ENCODE measurements at regions not wholly inside any gene's neighbourhood (a gene's known extent, or its start where the extent isn't known, plus 50 kb on each side); places are given as distances from the start of the nearest gene placed in this dataset.

DNA sequence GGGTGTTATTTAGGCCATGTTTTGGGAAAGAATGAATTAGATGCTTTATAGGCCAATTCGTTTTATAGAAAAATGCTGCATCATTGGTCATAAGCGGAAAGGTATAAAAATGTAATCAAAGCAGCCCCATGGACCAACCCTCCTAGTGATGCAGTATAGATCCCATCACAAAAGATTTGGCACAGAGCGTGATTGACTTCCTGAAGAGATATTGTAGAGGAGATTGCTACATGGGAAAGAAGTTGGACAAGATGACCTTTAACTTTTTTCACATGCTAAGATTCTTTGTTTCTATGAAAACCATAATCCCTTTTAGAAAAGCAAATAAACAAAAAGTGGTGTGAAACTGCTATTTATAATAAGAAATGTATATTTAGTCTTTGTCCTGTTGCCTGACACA lies 136.5 kb upstream of the FNDC3A start:
- TF ChIP-seq, protein P1, sequence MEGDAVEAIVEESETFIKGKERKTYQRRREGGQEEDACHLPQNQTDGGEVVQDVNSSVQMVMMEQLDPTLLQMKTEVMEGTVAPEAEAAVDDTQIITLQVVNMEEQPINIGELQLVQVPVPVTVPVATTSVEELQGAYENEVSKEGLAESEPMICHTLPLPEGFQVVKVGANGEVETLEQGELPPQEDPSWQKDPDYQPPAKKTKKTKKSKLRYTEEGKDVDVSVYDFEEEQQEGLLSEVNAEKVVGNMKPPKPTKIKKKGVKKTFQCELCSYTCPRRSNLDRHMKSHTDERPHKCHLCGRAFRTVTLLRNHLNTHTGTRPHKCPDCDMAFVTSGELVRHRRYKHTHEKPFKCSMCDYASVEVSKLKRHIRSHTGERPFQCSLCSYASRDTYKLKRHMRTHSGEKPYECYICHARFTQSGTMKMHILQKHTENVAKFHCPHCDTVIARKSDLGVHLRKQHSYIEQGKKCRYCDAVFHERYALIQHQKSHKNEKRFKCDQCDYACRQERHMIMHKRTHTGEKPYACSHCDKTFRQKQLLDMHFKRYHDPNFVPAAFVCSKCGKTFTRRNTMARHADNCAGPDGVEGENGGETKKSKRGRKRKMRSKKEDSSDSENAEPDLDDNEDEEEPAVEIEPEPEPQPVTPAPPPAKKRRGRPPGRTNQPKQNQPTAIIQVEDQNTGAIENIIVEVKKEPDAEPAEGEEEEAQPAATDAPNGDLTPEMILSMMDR (IDR thresholded peaks at IDR 0.05; ENCODE audit: borderline replicate concordance, extremely low read depth, low read length, poor library complexity, severe bottlenecking) = no peak
- no peak for TF ChIP-seq EZH2 (IDR thresholded peaks at IDR 0.05; ENCODE audit: borderline replicate concordance, low read depth, low read length, severe bottlenecking)
